Prostate gland (tissue), 2 donors: ENCODE measurements at regions not wholly inside any gene's neighbourhood (a gene's known extent, or its start where the extent isn't known, plus 50 kb on each side); places are given as distances from the start of the nearest gene placed in this dataset.

Experiments
- POLR2AphosphoS5 ChIP-seq: sonication (generic); formaldehyde crosslinking; IDR thresholded peaks from one replicate; pipeline ENCODE4 v1.6.1; 2017; ENCODE audit warnings: antibody characterized with exemption
- TF ChIP-seq, protein P1 (sequence below), 4 experiments: fragments of 200-600 bp in 2 of 4; fragments of 450-650 bp in 2 of 4; sonication (generic) in 2 of 4; IDR thresholded peaks; 1 replicate in 3 of 4; 2 replicates in 1 of 4; pipeline ENCODE4 v1.5.1; 2016 to 2019; ENCODE audit warnings: antibody characterized with exemption in 4 of 4, mild to moderate bottlenecking in 2 of 4, moderate library complexity in 2 of 4

DNA sequence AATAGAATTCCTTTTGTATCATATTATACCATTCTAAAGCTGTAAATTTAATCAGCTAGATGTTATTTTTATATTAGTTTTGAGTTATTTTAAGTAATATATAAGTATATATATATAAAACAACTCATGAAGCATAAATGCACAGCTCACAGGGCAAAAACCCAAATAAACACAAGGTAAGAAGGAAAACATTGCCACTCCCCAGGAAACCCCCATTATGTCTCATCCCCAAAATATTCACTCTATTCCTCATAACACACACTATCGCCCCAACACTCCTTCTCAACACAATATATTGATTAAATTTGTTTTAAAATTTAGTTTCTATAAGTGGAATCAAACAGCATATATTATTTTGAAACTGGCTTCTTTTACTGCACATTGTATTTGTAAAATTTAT is 98.6 kb upstream of the FAM83B start:
- TF ChIP-seq, protein P1, sequence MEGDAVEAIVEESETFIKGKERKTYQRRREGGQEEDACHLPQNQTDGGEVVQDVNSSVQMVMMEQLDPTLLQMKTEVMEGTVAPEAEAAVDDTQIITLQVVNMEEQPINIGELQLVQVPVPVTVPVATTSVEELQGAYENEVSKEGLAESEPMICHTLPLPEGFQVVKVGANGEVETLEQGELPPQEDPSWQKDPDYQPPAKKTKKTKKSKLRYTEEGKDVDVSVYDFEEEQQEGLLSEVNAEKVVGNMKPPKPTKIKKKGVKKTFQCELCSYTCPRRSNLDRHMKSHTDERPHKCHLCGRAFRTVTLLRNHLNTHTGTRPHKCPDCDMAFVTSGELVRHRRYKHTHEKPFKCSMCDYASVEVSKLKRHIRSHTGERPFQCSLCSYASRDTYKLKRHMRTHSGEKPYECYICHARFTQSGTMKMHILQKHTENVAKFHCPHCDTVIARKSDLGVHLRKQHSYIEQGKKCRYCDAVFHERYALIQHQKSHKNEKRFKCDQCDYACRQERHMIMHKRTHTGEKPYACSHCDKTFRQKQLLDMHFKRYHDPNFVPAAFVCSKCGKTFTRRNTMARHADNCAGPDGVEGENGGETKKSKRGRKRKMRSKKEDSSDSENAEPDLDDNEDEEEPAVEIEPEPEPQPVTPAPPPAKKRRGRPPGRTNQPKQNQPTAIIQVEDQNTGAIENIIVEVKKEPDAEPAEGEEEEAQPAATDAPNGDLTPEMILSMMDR (IDR thresholded peaks at IDR 0.05), result no peak
- no peak for TF ChIP-seq POLR2AphosphoS5
